ENCODE measurements at regions not wholly inside any gene's neighbourhood (a gene's known extent, or its start where the extent isn't known, plus 50 kb on each side); places are given as distances from the start of the nearest gene placed in this dataset.

DNA sequence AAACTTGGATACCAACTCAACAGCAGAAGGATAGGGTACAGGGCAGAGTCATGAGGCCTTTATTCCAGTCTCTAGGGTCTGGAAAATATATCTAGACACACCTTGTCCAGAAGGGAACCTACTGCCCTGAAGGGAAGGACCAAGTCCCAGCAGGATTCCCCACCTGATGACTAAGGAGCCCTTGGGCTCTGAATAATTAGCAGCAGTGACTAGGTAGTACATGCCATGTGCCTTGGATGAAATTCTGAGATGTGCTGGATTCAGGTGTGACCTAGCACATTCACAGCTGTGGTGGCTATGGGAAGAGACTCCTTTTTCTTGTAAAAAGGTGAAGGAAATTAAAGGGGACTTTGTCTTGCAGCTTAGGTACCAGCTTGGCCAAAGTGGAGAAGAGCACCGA lies 364.3 kb upstream of the PTCHD4 start:
- H3K9me3 ChIP-seq (ENCODE audit: control insufficient read depth in 5 of 5, low read length in 5 of 5): no peaks in the 10 kb centered on the region
- no peak overlapping the region for H3K9ac ChIP-seq (ENCODE audit: low read length in 5 of 5)
- no peaks in the 10 kb centered on the region for H3K36me3 ChIP-seq (ENCODE audit: control insufficient read depth in 5 of 5, insufficient read depth in 5 of 5, low read length in 5 of 5)

DNA sequence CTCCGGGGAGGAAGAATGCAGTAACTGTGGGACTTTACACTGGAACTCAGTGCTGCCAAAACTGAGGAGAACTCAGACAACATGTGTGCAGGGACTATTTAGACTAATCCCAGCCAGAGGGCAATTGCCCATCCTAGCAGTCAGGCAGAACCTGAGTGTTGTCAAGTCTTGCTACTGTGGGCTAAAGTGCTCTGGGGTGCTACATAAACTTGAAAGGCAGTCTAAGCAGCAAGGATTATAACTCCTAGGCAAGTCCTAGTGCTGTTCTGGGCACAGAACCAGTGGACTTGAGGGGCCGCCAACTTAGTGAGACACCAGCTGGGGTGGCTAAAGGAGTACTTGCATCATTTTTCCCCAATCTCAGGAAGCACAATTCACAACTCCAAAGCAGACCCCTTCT lies 363.8 kb upstream of the PTCHD4 start:
- Histone ChIP-seq H3K9ac (ENCODE audit: low read length in 5 of 5) (no peak overlapping the region), H3K4me1 (ENCODE audit: control insufficient read depth in 5 of 5, insufficient read depth in 5 of 5, low read length in 5 of 5) (no peaks in the 10 kb centered on the region), H3K27me3 (ENCODE audit: control insufficient read depth in 5 of 5, insufficient read depth in 4 of 5, low read length in 5 of 5) (no peaks in the 10 kb centered on the region), H3K36me3 (ENCODE audit: control insufficient read depth in 5 of 5, insufficient read depth in 5 of 5, low read length in 5 of 5) (no peaks in the 10 kb centered on the region), H3K27ac (ENCODE audit: low read depth, low read length) (no peak overlapping the region), H3K4me3 (ENCODE audit: low read depth in 1 of 5, low read length in 5 of 5) (no peak overlapping the region), H3K9me3 (ENCODE audit: control insufficient read depth in 5 of 5, low read length in 5 of 5) (no peaks in the 10 kb centered on the region)

More for the DNA sequence above, 364.3 kb upstream of the PTCHD4 start:
- Histone ChIP-seq H3K27ac (ENCODE audit: low read depth, low read length) (no peak overlapping the region), H3K4me1 (ENCODE audit: control insufficient read depth in 5 of 5, insufficient read depth in 5 of 5, low read length in 5 of 5) (no peaks in the 10 kb centered on the region), H3K27me3 (ENCODE audit: control insufficient read depth in 5 of 5, insufficient read depth in 4 of 5, low read length in 5 of 5) (no peaks in the 10 kb centered on the region), H3K4me3 (ENCODE audit: low read depth in 1 of 5, low read length in 5 of 5) (no peak overlapping the region)

GRCh38 chr6:48474136-48474535 lies 363.1 kb upstream of the PTCHD4 start:
- no peaks in the 10 kb centered on the region for H3K4me1 ChIP-seq (ENCODE audit: control insufficient read depth in 5 of 5, insufficient read depth in 5 of 5, low read length in 5 of 5)
- H3K36me3 ChIP-seq (ENCODE audit: control insufficient read depth in 5 of 5, insufficient read depth in 5 of 5, low read length in 5 of 5): no peaks in the 10 kb centered on the region
- no peak overlapping the region for H3K27ac ChIP-seq (ENCODE audit: low read depth, low read length)
- no peak overlapping the region for H3K9ac ChIP-seq (ENCODE audit: low read length in 5 of 5)
- H3K27me3 ChIP-seq (ENCODE audit: control insufficient read depth in 5 of 5, insufficient read depth in 4 of 5, low read length in 5 of 5): no peaks in the 10 kb centered on the region
- H3K4me3 ChIP-seq (ENCODE audit: low read depth in 1 of 5, low read length in 5 of 5): no peak overlapping the region
- no peaks in the 10 kb centered on the region for H3K9me3 ChIP-seq (ENCODE audit: control insufficient read depth in 5 of 5, low read length in 5 of 5)

GRCh38 chr6:48472535-48472934 lies 361.5 kb upstream of the PTCHD4 start:
- Histone ChIP-seq H3K27ac (ENCODE audit: low read depth, low read length) (no peak overlapping the region), H3K4me3 (ENCODE audit: low read depth in 1 of 5, low read length in 5 of 5) (no peak overlapping the region), H3K9me3 (ENCODE audit: control insufficient read depth in 5 of 5, low read length in 5 of 5) (no peaks in the 10 kb centered on the region), H3K4me1 (ENCODE audit: control insufficient read depth in 5 of 5, insufficient read depth in 5 of 5, low read length in 5 of 5) (no peaks in the 10 kb centered on the region), H3K27me3 (ENCODE audit: control insufficient read depth in 5 of 5, insufficient read depth in 4 of 5, low read length in 5 of 5) (no peaks in the 10 kb centered on the region), H3K36me3 (ENCODE audit: control insufficient read depth in 5 of 5, insufficient read depth in 5 of 5, low read length in 5 of 5) (no peaks in the 10 kb centered on the region), H3K9ac (ENCODE audit: low read length in 5 of 5) (no peak overlapping the region)

DNA sequence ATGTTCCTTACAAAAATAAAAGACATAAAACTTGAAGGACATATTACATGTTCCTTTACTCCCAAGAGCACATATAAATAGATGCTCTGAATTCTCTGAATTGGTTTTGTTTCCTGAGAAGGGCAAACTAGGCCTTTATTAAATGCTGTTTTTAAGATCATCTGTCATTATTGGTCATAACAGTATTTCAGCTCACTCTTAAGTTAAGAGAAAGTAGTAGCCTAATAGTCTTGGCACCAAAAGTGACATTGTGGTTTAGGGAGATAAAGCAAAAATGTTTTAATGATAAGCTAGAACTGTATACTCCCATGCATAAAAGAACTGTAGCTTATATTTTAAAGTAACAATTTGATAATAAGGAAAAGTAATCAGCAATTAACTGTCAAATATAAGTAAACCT lies 361.1 kb upstream of the PTCHD4 start:
- Histone ChIP-seq H3K9ac (ENCODE audit: low read length in 5 of 5) (no peak overlapping the region), H3K4me3 (ENCODE audit: low read depth in 1 of 5, low read length in 5 of 5) (no peak overlapping the region), H3K27me3 (ENCODE audit: control insufficient read depth in 5 of 5, insufficient read depth in 4 of 5, low read length in 5 of 5) (no peaks in the 10 kb centered on the region), H3K4me1 (ENCODE audit: control insufficient read depth in 5 of 5, insufficient read depth in 5 of 5, low read length in 5 of 5) (no peaks in the 10 kb centered on the region), H3K27ac (ENCODE audit: low read depth, low read length) (no peak overlapping the region), H3K36me3 (ENCODE audit: control insufficient read depth in 5 of 5, insufficient read depth in 5 of 5, low read length in 5 of 5) (no peaks in the 10 kb centered on the region), H3K9me3 (ENCODE audit: control insufficient read depth in 5 of 5, low read length in 5 of 5) (no peaks in the 10 kb centered on the region)

DNA sequence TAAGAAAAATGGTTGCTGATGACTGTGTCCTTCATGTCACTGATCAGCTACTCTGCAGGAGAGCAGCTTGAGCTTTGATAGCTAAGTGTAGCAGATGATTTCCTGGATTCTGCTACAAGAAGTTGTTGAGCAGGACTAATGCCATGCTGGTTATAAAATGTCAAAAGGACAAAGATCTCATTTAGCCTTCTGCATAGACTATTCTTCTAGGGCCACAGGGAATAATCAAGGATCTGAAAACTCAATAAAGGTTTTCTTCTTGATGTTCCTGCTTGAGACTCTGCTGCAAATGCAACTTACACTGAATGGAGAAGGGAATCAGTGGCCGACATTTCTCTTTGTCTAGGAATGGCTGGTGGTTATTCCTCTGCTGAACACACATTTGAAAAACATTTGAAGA lies 360.3 kb upstream of the PTCHD4 start:
- Histone ChIP-seq H3K27me3 (ENCODE audit: control insufficient read depth in 5 of 5, insufficient read depth in 4 of 5, low read length in 5 of 5) (no peaks in the 10 kb centered on the region), H3K36me3 (ENCODE audit: control insufficient read depth in 5 of 5, insufficient read depth in 5 of 5, low read length in 5 of 5) (no peaks in the 10 kb centered on the region), H3K27ac (ENCODE audit: low read depth, low read length) (no peak overlapping the region), H3K4me3 (ENCODE audit: low read depth in 1 of 5, low read length in 5 of 5) (no peak overlapping the region), H3K4me1 (ENCODE audit: control insufficient read depth in 5 of 5, insufficient read depth in 5 of 5, low read length in 5 of 5) (no peaks in the 10 kb centered on the region), H3K9me3 (ENCODE audit: control insufficient read depth in 5 of 5, low read length in 5 of 5) (no peaks in the 10 kb centered on the region), H3K9ac (ENCODE audit: low read length in 5 of 5) (no peak overlapping the region)

DNA sequence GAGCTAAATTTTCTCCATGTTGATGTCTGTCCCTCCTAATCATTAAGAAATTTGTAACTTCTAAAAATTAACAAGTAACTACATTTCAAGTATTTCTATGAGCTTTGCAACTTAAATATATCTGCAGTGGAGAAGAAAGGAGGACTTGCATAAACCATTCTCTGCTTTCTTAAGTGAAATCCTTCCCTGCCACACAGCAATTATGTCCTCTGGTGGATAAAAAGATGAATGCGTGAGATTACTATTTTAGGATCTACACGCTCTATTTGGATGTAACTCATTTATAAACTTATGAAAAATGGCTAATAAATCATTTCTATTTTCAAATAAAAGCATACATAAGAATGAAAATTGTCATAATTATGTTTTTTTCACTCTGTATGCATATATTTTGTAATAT lies 338.0 kb upstream of the PTCHD4 start:
- H3K27ac ChIP-seq (ENCODE audit: low read depth, low read length): no peak overlapping the region
- peaks cover 0 to 2% (median 0%) of the 10 kb centered on the region in 5 donors for H3K9me3 ChIP-seq (ENCODE audit: control insufficient read depth in 5 of 5, low read length in 5 of 5)
- H3K9ac ChIP-seq (ENCODE audit: low read length in 5 of 5): no peak overlapping the region
- H3K4me3 ChIP-seq (ENCODE audit: low read depth in 1 of 5, low read length in 5 of 5): no peak overlapping the region
- H3K36me3 ChIP-seq (ENCODE audit: control insufficient read depth in 5 of 5, insufficient read depth in 5 of 5, low read length in 5 of 5): no peaks in the 10 kb centered on the region
- H3K4me1 ChIP-seq (ENCODE audit: control insufficient read depth in 5 of 5, insufficient read depth in 5 of 5, low read length in 5 of 5): no peaks in the 10 kb centered on the region
- H3K27me3 ChIP-seq (ENCODE audit: control insufficient read depth in 5 of 5, insufficient read depth in 4 of 5, low read length in 5 of 5): no peaks in the 10 kb centered on the region

DNA sequence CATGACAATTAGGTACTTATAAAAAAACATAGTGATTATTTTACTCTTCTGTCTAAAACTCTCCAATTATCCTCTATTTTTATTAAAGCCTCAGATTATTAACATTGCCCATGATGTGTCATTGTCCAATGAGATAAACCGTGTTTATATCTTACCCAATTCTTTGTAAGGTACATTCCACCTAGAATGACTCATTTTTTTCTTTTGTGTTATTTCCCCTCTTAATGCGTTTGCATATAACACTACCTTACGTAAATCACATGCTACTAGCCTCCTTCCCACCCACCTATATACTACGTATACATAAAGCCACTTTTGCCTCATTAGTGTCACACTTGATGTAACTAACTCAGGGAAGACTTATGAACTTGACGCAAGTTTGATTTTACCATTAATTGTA lies 336.3 kb upstream of the PTCHD4 start:
- no peak overlapping the region for H3K4me3 ChIP-seq (ENCODE audit: low read depth in 1 of 5, low read length in 5 of 5)
- H3K9ac ChIP-seq (ENCODE audit: low read length in 5 of 5): no peak overlapping the region
- no peaks in the 10 kb centered on the region for H3K36me3 ChIP-seq (ENCODE audit: control insufficient read depth in 5 of 5, insufficient read depth in 5 of 5, low read length in 5 of 5)
- no peaks in the 10 kb centered on the region for H3K4me1 ChIP-seq (ENCODE audit: control insufficient read depth in 5 of 5, insufficient read depth in 5 of 5, low read length in 5 of 5)
- no peak overlapping the region for H3K27ac ChIP-seq (ENCODE audit: low read depth, low read length)
- H3K27me3 ChIP-seq (ENCODE audit: control insufficient read depth in 5 of 5, insufficient read depth in 4 of 5, low read length in 5 of 5): no peaks in the 10 kb centered on the region
- no peaks in the 10 kb centered on the region for H3K9me3 ChIP-seq (ENCODE audit: control insufficient read depth in 5 of 5, low read length in 5 of 5)

DNA sequence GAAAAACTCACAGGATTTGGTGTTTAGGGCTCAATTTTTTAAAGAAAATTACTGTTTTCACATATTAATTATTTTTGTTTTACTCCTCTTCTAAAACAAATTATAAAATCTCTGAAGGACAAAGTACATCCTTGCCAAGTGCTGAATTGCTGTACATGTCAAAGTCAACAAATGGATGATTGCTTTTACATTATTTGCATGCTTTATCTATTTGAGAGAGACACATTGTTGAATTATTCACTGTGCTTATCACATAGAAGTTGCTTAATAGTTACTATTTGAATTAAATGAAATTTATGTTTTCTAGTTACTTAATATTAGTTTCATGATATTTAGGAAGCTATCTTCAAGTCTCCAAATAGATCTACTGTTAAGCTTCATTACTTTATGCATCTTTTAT lies 318.6 kb upstream of the PTCHD4 start:
- no peaks in the 10 kb centered on the region for H3K36me3 ChIP-seq (ENCODE audit: control insufficient read depth in 5 of 5, insufficient read depth in 5 of 5, low read length in 5 of 5)
- no peak overlapping the region for H3K4me3 ChIP-seq (ENCODE audit: low read depth in 1 of 5, low read length in 5 of 5)
- no peaks in the 10 kb centered on the region for H3K27me3 ChIP-seq (ENCODE audit: control insufficient read depth in 5 of 5, insufficient read depth in 4 of 5, low read length in 5 of 5)
- H3K9ac ChIP-seq (ENCODE audit: low read length in 5 of 5): no peak overlapping the region
- no peak overlapping the region for H3K27ac ChIP-seq (ENCODE audit: low read depth, low read length)
- no peaks in the 10 kb centered on the region for H3K4me1 ChIP-seq (ENCODE audit: control insufficient read depth in 5 of 5, insufficient read depth in 5 of 5, low read length in 5 of 5)
- peaks cover 0 to 2% (median 0%) of the 10 kb centered on the region in 5 donors for H3K9me3 ChIP-seq (ENCODE audit: control insufficient read depth in 5 of 5, low read length in 5 of 5)

GRCh38 chr6:48429021-48429420 lies 318.0 kb upstream of the PTCHD4 start:
- Histone ChIP-seq H3K4me1 (ENCODE audit: control insufficient read depth in 5 of 5, insufficient read depth in 5 of 5, low read length in 5 of 5) (no peaks in the 10 kb centered on the region), H3K27me3 (ENCODE audit: control insufficient read depth in 5 of 5, insufficient read depth in 4 of 5, low read length in 5 of 5) (no peaks in the 10 kb centered on the region), H3K9me3 (ENCODE audit: control insufficient read depth in 5 of 5, low read length in 5 of 5) (peaks cover 0 to 2% (median 0%) of the 10 kb centered on the region in 5 donors), H3K9ac (ENCODE audit: low read length in 5 of 5) (no peak overlapping the region), H3K36me3 (ENCODE audit: control insufficient read depth in 5 of 5, insufficient read depth in 5 of 5, low read length in 5 of 5) (no peaks in the 10 kb centered on the region), H3K27ac (ENCODE audit: low read depth, low read length) (no peak overlapping the region), H3K4me3 (ENCODE audit: low read depth in 1 of 5, low read length in 5 of 5) (no peak overlapping the region)

DNA sequence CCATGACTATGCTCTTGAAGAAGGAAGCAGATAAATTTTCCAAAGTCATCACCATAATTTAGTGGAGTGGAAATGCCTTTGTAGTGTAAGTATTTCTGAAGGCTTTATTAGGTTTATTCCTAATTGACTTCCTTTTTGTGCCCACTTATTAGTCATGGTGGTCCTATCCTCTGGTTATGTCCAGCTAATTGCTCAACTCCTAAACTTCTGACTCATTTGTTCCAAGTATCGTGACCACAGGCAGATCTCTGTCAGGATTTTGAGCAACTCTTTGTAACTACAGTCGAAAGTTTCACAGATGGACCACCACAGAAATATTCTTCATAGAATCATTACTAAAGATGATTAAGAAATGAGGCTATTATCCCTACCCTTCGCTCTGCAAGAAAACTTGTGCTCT lies 315.6 kb upstream of the PTCHD4 start:
- H3K36me3 ChIP-seq (ENCODE audit: control insufficient read depth in 5 of 5, insufficient read depth in 5 of 5, low read length in 5 of 5): no peaks in the 10 kb centered on the region
- H3K27ac ChIP-seq (ENCODE audit: low read depth, low read length): no peak overlapping the region
- no peaks in the 10 kb centered on the region for H3K4me1 ChIP-seq (ENCODE audit: control insufficient read depth in 5 of 5, insufficient read depth in 5 of 5, low read length in 5 of 5)
- peaks cover 0 to 2% (median 0%) of the 10 kb centered on the region in 5 donors for H3K9me3 ChIP-seq (ENCODE audit: control insufficient read depth in 5 of 5, low read length in 5 of 5)
- no peak overlapping the region for H3K4me3 ChIP-seq (ENCODE audit: low read depth in 1 of 5, low read length in 5 of 5)
- H3K27me3 ChIP-seq (ENCODE audit: control insufficient read depth in 5 of 5, insufficient read depth in 4 of 5, low read length in 5 of 5): no peaks in the 10 kb centered on the region
- no peak overlapping the region for H3K9ac ChIP-seq (ENCODE audit: low read length in 5 of 5)

All from subcutaneous abdominal adipose tissue (tissue), 5 donors.